Mesenteric fat pad (tissue), 1 donor: ENCODE measurements at regions not wholly inside any gene's neighbourhood (a gene's known extent, or its start where the extent isn't known, plus 50 kb on each side); places are given as distances from the start of the nearest gene placed in this dataset.
"Not testable (repeated sequence)": the region's sequence is repeated elsewhere in the genome, so short reads cannot be mapped to it uniquely, and the experiment has no call there.

Experiments
- DNase-seq: peaks from one replicate; pipeline ENCODE4 v3.0.0-alpha.2; 2020; ENCODE audit warnings: low spot score
- donor health status: DM: yes; HTN: yes; CAD: no.

- not testable (repeated sequence) for DNase-seq
Observed at GRCh38 chr9:22980429-22980828, 533.8 kb downstream of the DMRTA1 start.

DNA sequence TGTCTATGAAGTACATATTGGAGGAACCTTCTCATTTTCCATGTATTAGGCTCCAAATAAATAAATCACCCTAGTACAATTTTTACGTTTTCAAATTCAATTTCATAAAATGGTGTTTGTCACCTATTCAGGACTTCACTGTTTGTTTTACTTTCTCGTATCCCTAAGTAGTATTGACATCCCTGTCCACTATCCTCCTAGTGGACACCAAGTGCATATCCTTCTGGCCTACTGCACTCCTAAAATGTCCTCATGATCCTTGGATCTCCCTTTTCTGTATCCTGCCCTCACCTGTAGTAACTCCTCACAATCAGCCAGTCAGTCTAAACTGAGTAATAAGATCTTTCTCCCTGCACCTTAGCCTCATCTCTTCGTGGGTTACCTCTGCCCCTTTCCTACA is 539.9 kb downstream of the DMRTA1 start:
- DNase-seq, result no peak

GRCh38 chr9:22990349-22990748 is 543.7 kb downstream of the DMRTA1 start:
- DNase-seq, result no peak

- DNase-seq, result no peak
Observed at GRCh38 chr9:22992780-22993179, 546.2 kb downstream of the DMRTA1 start.

GRCh38 chr9:22997923-22998322 is 551.3 kb downstream of the DMRTA1 start:
- DNase-seq, result no peak

DNA sequence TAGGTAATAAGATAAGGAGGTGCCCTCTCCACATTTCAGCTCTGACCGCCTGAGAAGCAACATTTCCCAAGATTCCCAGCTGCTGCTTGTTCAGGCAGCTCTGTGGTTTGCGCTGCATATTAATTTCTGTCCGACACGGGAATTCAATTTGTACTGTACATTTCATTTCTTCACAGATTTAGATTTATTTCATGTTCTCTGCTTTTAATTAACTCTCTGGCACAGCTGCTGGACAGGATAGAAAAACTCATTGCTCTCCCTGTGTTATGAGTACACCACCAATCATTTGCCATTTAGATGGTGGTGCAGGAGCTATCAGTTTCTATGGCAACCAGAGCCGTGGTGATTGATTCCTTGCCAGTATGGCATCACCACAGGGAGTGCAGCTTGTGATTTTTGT is 558.5 kb downstream of the DMRTA1 start:
- no peak for DNase-seq

- DNase-seq, result no peak
Observed at GRCh38 chr9:23006127-23006526, 559.5 kb downstream of the DMRTA1 start.

GRCh38 chr9:23011669-23012068 is 565.0 kb downstream of the DMRTA1 start:
- DNase-seq, result no peak

DNA sequence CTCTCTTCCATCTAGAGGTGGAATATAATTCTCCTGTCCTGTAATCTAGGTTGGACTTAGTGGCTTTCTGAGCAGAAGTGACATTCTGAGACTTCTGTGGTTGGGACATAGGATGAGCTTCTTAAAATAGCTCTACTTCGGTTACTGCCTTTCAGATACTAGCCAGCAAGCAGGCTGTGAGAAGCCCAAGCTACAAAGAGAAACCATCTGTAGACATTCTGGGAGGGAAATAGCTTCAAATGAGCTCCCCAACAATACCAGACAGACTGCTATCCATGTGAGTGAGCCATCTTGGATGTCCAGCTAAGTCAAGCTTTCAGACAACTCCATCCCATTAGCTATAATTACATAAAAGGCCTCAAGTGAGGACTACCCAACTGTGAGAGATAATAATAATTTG is 568.9 kb downstream of the DMRTA1 start:
- DNase-seq, result no peak

GRCh38 chr9:23036416-23036815 is 589.8 kb downstream of the DMRTA1 start:
- DNase-seq, result no peak

GRCh38 chr9:23039402-23039801 is 592.8 kb downstream of the DMRTA1 start:
- no peak for DNase-seq

DNA sequence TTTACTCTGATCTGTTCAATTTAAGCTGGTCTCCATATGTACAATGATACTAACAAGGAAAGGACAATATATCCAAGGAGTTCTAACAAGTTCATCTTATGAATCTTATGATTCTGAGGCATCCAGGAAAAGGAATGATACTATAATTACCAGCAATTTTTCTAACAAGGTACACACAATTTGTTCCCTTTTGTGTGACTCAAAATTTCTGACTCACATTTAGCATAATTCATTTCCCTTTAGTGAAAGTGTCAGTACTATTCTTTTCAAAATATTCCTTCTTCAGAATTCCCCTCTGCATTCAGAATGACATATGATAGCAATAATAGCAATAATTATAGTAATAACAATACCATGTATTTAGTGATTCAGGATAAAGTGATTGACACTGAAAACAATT is 594.8 kb downstream of the DMRTA1 start:
- no peak for DNase-seq

DNA sequence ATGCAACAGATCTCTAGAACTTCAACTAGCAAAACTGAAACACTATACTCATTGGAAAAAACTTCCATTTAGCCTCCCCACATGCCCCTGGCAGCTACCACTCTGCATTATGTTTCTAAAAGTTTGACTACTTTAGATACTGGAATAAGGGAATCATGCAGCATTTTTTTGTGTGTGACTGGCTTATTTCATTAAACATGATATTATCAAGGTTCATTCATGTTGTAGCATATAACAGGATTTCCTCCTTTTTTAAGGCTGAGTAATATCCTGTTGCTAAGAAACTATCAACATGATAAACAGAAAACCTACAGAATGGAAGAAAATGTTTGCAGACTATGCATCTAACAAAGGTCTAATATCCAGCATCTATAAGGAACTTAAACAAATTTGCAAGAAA is 597.9 kb downstream of the DMRTA1 start:
- DNase-seq, result no peak

DNA sequence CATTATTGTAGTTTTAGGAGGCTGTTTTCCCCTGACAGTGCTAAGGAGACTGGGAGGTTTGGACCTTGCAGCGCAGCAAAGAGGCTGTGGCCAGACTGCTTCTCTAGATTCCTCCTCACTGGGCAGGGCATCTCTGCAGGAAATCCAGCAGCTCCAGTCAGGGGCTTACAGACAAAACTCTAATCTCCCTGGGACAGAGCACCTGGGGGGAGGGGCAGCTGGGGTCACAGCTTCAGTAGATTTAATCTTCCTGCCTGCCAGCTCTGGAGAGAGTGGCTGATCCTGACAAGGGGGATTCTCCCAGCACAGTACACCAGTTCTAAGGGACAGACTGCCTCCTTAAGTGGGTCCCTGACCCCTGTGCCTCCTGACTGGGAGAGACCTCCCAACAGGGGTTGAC is 599.4 kb downstream of the DMRTA1 start:
- not testable (repeated sequence) for DNase-seq

DNA sequence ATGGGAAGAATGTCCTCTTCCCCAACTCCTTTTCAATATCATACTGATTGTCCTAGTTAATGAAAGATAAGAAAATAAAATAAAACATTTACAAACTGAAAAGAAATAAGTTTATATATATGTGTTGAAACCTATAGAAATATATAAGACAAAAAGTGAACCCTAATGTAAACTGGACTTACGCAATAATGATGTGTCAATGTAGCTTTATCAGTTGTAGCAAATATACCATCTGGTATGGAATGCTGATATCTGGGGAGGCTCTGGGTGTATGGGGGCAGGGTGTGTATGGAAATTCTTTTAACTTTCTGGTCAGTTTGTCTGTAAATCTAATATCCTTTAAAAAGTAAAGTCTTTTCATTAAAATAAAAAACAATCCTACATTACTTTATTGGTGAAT is 603.9 kb downstream of the DMRTA1 start:
- no peak for DNase-seq

- no peak for DNase-seq
Observed at GRCh38 chr9:23073136-23073535, 626.5 kb downstream of the DMRTA1 start.

DNA sequence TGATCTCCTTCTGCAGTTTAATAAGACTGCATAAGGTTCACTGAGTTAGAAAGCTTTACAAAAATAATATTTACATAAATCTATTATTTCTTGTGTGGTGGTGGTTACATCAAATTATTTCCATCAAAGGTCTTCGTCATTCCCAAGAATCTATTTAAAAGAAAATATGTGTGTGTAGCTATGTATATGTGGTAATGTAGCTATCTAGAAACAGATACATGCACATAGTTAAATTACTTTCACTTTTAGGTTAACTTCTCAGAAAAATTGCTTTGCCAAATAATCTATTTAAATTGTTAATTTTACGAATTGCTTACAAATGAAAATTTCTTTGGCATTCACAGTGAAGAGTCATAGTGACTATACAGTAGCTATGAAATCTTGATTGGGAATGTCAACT is 633.2 kb downstream of the DMRTA1 start:
- DNase-seq, result no peak

DNA sequence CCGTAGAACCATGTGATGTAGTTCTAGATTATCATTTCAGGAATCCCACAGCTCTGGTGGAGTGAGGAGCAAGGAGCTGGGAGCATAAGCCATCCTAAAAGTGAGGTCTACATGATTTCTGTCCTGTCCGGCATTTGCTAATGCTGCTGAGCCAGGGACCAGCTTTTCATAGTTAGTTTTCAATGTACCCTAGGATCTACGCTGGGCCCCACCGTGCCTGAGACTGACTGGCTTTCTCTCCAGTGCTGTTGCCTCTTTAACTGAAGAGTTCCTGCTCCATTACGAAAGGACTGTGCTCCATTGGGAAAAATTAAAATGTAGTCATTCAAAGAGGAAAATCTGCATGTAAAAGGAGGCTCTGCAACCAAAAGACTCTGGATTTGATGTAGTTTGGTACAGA is 634.8 kb downstream of the DMRTA1 start:
- no peak for DNase-seq

DNA sequence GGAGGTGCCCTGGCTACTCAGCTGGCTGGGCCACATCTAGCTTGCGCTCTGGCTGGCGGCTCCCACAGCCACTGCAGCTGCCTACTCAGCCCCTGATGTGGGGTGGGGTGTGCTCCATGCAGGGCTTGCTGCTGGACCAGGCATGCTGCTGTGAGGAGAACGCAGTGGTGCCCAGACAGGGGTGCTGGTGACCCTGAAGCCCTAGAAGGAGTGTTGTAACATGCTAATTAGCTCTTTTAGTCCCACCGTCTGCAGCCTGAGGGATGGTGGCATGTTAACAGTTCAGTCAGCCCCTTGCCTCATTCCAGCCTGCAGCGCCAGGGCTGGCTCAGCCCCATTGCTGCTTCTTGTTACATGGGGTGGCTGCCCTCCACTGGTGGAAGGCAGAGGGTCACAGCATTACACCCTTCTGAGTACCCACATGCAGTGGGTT is 642.3 kb downstream of the DMRTA1 start:
- DNase-seq, result peak; percentile 68

- DNase-seq, result no peak
Observed at GRCh38 chr9:23117616-23118015, 671.0 kb downstream of the DMRTA1 start.

GRCh38 chr9:23120630-23121029 is 674.0 kb downstream of the DMRTA1 start:
- DNase-seq, result no peak

DNA sequence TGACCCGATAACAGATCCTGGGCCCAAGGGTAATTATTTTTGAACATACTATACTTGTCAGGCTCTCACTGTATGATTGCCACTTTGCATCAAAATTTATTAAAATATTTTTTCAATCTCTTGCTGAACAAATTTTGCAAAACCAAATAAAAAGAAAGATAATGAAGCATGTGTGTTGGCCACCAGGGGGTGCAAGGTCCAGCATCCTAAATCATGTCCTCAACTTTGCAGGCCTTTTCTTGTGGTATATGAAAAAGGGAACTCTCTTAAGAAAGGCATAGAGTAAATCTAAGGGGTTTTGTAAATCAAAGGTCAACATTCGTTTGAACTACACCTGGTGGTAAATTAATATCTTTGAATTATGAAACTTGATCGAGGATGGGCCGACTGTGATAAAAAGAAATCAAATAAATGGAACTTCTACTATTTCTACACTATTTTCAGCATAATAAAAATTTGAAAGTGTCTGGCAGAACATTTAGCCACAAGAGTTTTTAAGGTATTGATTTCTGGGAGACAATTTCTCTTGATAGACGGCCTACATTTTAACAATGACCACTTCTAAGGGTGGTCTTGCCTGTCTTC is 676.5 kb downstream of the DMRTA1 start:
- no peak for DNase-seq

DNA sequence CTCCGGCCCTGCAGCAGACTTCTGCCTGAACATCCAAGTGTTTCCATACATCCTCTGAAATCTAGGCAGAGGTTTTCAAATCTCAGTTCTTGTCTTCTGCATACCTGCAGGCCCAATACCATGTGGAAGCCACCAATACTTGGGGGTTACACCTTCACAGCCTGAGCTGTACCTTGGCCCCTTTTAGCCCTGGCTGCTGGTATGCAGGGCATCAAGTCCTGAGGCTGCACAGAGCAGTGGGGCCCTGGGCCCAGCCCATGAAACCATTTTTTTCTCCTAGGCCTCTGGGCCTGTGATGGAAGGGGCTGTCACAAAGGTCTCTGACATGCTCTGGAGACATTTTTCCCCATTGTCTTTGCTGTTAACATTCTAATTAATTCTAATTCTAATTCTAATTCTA is 680.6 kb downstream of the ELAVL2 start:
- DNase-seq, result no peak

GRCh38 chr9:23153058-23153457 is 673.0 kb downstream of the ELAVL2 start:
- no peak for DNase-seq
